ENCODE measurements at regions not wholly inside any gene's neighbourhood (a gene's known extent, or its start where the extent isn't known, plus 50 kb on each side); places are given as distances from the start of the nearest gene placed in this dataset.

DNA sequence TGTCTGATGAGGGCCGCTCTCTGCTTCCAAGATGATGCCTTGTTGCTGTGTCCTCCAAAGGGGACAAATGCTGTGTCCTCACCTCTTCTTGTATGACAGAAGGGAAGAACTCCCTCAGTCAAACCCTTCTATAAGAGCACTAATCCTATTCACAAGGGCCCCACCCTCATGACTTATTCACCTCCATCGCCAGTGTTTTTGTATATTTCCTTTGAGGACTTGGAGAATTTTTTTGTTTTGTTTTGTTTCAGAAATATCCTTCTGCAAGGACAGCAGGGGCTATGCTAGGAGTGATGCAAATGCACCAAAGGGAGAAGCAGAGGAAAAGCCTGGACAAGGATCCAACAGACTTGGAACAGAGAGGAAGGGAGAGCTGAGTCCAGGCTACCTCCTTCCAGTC is 214.4 kb downstream of the TLE3 start:
- TF ChIP-seq, protein P1, sequence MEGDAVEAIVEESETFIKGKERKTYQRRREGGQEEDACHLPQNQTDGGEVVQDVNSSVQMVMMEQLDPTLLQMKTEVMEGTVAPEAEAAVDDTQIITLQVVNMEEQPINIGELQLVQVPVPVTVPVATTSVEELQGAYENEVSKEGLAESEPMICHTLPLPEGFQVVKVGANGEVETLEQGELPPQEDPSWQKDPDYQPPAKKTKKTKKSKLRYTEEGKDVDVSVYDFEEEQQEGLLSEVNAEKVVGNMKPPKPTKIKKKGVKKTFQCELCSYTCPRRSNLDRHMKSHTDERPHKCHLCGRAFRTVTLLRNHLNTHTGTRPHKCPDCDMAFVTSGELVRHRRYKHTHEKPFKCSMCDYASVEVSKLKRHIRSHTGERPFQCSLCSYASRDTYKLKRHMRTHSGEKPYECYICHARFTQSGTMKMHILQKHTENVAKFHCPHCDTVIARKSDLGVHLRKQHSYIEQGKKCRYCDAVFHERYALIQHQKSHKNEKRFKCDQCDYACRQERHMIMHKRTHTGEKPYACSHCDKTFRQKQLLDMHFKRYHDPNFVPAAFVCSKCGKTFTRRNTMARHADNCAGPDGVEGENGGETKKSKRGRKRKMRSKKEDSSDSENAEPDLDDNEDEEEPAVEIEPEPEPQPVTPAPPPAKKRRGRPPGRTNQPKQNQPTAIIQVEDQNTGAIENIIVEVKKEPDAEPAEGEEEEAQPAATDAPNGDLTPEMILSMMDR (optimal IDR thresholded peaks at IDR 0.05 in 1 of 3, IDR thresholded peaks at IDR 0.05 in 1 of 3, conservative IDR thresholded peaks at IDR 0.05 in 1 of 3; ENCODE audit: extremely low read depth in 1 of 3, insufficient read depth in 2 of 3, low read length in 3 of 3) = no peak
- TF ChIP-seq EZH2 (IDR thresholded peaks at IDR 0.05; ENCODE audit: low read length) = no peak

Data from keratinocyte (primary cell).